NT2/D1 (cell line): ENCODE measurements at regions not wholly inside any gene's neighbourhood (a gene's known extent, or its start where the extent isn't known, plus 50 kb on each side); places are given as distances from the start of the nearest gene placed in this dataset.

Experiments used
- DNase-seq: peaks from one replicate; pipeline ENCODE4 v3.0.0-alpha.2; 2011; ENCODE audit warnings: low read depth, low spot score
- H3K27me3 ChIP-seq: 2 replicates; pipeline ENCODE4 v1.6.0; 2011; ENCODE audit warnings: mild to moderate bottlenecking; ENCODE audit not compliant: insufficient read length, insufficient read depth
- H3K36me3 ChIP-seq: 2 replicates; pipeline ENCODE4 v1.6.1; 2011; ENCODE audit warnings: mild to moderate bottlenecking, low read length, mixed read lengths; ENCODE audit not compliant: insufficient read depth, insufficient read length
- H3K4me1 ChIP-seq: 2 replicates; pipeline ENCODE4 v1.5.1; 2011; ENCODE audit not compliant: insufficient read depth, insufficient read length
- H3K4me3 ChIP-seq: 2 replicates; pipeline ENCODE4 v1.5.1; 2011; ENCODE audit warnings: low read depth; ENCODE audit not compliant: insufficient read length
- H3K9ac ChIP-seq: 2 replicates; pipeline ENCODE4 v1.6.0; 2011; ENCODE audit warnings: low read depth; ENCODE audit not compliant: insufficient read length
- H3K9me3 ChIP-seq: 2 replicates; pipeline ENCODE4 v1.5.1; 2011; ENCODE audit warnings: mild to moderate bottlenecking, low read length; ENCODE audit not compliant: insufficient read depth
- SUZ12 ChIP-seq: IDR thresholded peaks from 2 replicates; pipeline ENCODE4 v1.6.1; 2011; ENCODE audit not compliant: insufficient read length, insufficient read depth; ENCODE audit errors: extremely low read depth
- YY1 ChIP-seq: IDR thresholded peaks from 2 replicates; pipeline ENCODE4 v1.6.1; 2011; ENCODE audit not compliant: insufficient read length, insufficient read depth
- ZNF274 ChIP-seq: IDR thresholded peaks from 2 replicates; pipeline ENCODE4 v1.6.1; 2011; ENCODE audit warnings: mild to moderate bottlenecking, low read depth, low read length

GRCh38 chr13:111423168-111423785 lies 102.8 kb downstream of the TEX29 start:
- Histone ChIP-seq H3K4me3 (no peak overlapping the region), H3K9me3 (no peaks in the 10 kb centered on the region), H3K9ac (no peak overlapping the region), H3K4me1 (peaks cover 5% of the 10 kb centered on the region), H3K36me3 (no peaks in the 10 kb centered on the region), H3K27me3 (no peaks in the 10 kb centered on the region)
- TF ChIP-seq YY1, result no peak
- no peak for TF ChIP-seq ZNF274
- TF ChIP-seq SUZ12, result no peak
- no peak for DNase-seq

DNA sequence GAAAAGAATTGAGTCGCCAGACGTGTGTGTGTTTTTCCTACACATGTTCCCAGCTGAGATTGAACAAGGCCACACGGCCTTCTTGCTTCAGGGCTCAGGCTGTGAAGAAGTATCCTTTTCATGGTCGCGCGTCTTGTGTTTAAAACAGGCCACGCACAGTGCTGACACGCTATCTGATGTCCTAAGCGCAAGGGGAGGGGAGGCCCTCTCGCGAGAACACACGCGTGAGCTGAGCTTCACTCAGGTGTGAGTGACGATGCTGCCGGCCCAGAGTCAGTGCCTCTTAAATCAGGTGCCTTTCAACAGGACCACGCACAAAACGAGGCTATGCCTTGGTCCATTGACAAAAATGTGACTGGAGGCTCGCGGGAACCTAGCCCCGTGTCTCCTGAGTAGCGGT lies 103.7 kb downstream of the TEX29 start:
- no peaks in the 10 kb centered on the region for H3K9me3 ChIP-seq

DNA sequence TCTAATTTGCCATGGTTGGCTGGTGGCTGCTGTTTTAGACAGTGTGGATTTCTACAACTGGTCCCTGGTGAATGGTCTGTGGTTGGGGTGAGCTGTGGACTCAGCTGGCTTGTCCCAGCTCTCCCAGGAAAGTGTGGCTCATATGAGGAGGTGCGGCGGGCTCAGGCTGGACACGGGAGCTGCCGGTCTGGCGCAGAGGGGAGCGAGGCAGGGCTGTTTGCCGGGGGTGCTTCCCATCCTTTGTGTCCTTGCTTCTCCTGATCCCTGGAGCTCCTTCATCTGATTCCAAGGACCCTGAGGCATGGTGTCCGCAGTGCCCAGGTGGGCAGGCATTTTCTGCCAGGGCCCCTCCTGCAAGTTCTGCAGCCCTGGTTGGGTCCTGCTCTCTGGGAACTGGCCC lies 104.9 kb downstream of the TEX29 start:
- no peaks in the 10 kb centered on the region for H3K36me3 ChIP-seq
- no peaks in the 10 kb centered on the region for H3K27me3 ChIP-seq
- no peak for DNase-seq
- no peaks in the 10 kb centered on the region for H3K9me3 ChIP-seq
- no peak overlapping the region for H3K9ac ChIP-seq
- TF ChIP-seq SUZ12 (no peak), YY1 (no peak), ZNF274 (no peak)
- no peak overlapping the region for H3K4me3 ChIP-seq
- peaks cover 5% of the 10 kb centered on the region for H3K4me1 ChIP-seq

More for the DNA sequence above, 103.7 kb downstream of the TEX29 start:
- Histone ChIP-seq H3K4me1 (peaks cover 5% of the 10 kb centered on the region), H3K4me3 (no peak overlapping the region), H3K36me3 (no peaks in the 10 kb centered on the region), H3K27me3 (no peaks in the 10 kb centered on the region), H3K9ac (no peak overlapping the region)
- no peak for DNase-seq
- TF ChIP-seq SUZ12 (no peak), ZNF274 (no peak), YY1 (no peak)

DNA sequence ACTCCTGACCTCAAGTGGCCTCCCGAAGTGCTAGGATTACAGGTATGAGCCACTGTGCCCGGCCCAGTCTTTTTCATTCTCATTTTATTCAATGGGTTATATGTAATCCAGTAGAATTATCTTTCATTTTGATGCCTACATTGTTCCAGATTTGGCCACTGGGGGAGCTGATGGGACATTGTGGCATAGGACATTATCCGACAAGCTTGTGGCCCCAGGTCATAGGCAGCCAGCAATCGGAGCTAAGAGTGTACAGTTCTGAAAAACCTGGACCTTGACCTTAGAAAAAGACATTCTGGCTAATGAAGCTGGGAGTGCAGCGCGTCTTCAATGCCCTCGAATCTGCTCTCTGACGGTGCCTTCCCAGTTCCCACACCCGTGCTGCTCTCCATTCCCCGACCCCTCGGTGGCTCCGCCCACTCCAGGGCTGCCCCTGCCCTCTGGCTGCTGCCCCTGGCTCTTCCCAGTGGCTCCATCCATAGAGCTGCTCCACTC lies 108.7 kb downstream of the TEX29 start:
- no peak for TF ChIP-seq ZNF274
- TF ChIP-seq SUZ12, result no peak
- TF ChIP-seq YY1, result no peak
- H3K36me3 ChIP-seq, result no peaks in the 10 kb centered on the region
- no peaks in the 10 kb centered on the region for H3K27me3 ChIP-seq
- no peaks in the 10 kb centered on the region for H3K4me1 ChIP-seq
- no peaks in the 10 kb centered on the region for H3K9me3 ChIP-seq
- H3K4me3 ChIP-seq, result no peak overlapping the region
- no peak overlapping the region for H3K9ac ChIP-seq
- peak; percentile 23 for DNase-seq

DNA sequence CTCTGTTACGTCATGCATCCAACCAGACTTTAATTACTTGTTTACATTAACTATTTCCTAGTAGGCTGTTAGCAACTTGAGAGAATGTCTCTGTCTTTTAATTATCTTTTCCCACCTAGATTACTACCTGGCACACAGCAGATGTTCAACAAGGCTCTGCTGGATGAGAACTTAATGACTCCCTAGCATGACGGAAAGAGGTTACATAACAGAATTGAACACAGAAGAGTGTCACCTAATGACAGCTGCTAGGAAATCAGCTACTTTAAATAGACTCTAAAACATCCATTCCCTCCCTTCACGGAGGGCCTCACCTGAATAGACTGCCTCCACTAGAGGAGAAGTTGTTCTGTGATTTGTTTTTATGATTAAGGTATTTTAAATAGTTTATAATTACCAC lies 110.8 kb downstream of the TEX29 start:
- Histone ChIP-seq H3K4me3 (no peak overlapping the region), H3K27me3 (no peaks in the 10 kb centered on the region), H3K36me3 (no peaks in the 10 kb centered on the region), H3K4me1 (no peaks in the 10 kb centered on the region), H3K9ac (no peak overlapping the region), H3K9me3 (no peaks in the 10 kb centered on the region)
- no peak for DNase-seq
- TF ChIP-seq YY1 (no peak), SUZ12 (no peak), ZNF274 (no peak)

GRCh38 chr13:111434578-111435159 lies 114.2 kb downstream of the TEX29 start:
- TF ChIP-seq YY1, result no peak
- TF ChIP-seq ZNF274, result no peak
- TF ChIP-seq SUZ12, result no peak
- H3K9me3 ChIP-seq, result no peaks in the 10 kb centered on the region
- peaks cover 4% of the 10 kb centered on the region for H3K4me1 ChIP-seq
- no peaks in the 10 kb centered on the region for H3K36me3 ChIP-seq
- H3K27me3 ChIP-seq, result no peaks in the 10 kb centered on the region
- H3K9ac ChIP-seq, result no peak overlapping the region
- no peak for DNase-seq
- H3K4me3 ChIP-seq, result no peak overlapping the region

DNA sequence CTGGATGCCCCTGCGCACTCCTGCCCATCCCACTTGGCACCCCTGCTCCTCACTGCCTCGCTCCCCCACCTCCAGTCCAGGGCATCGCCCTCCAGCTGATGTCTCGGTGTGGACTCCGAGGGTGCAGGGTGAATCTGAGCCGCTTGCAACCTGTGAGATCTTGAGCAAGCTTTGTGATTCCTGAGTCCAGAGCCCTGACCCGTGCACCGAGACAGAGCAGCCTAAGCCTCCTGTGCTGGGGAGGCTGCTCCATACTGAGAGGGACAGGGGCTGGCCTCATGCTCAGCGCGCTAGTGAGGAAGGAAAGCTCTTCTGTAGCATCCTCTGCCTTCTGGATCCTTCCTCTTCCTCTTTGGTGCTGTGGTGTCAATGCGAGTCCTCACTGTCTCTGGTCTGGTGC lies 116.0 kb downstream of the TEX29 start:
- no peaks in the 10 kb centered on the region for H3K27me3 ChIP-seq

More for the DNA sequence above, 116.0 kb downstream of the TEX29 start:
- Histone ChIP-seq H3K4me1 (peaks cover 9% of the 10 kb centered on the region), H3K36me3 (no peaks in the 10 kb centered on the region), H3K4me3 (no peak overlapping the region), H3K9ac (no peak overlapping the region), H3K9me3 (no peaks in the 10 kb centered on the region)
- no peak for TF ChIP-seq ZNF274
- no peak for TF ChIP-seq SUZ12
- no peak for TF ChIP-seq YY1
- DNase-seq, result no peak
